ENCODE measurements at regions not wholly inside any gene's neighbourhood (a gene's known extent, or its start where the extent isn't known, plus 50 kb on each side); places are given as distances from the start of the nearest gene placed in this dataset.

DNA sequence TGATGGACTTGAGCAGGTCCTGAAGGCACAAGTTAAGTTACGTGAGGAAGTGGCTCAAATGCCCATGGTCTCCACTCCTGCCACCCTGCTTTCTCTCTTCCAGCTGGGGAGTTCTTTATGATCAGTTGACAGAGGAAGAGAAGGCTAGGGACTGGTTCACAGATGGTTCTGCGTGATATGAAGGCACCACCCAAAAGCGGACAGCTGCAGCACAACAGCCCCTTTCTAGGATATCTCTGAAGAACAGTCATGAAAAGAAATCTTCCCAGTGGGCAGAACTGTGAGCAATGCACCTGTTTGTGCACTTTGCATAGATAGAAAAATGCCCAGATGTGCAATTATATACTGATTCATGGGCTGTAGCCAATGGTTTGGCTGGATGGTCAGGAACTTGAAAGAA lies 162.4 kb upstream of the FSCB start:
- TF ChIP-seq, protein P1, sequence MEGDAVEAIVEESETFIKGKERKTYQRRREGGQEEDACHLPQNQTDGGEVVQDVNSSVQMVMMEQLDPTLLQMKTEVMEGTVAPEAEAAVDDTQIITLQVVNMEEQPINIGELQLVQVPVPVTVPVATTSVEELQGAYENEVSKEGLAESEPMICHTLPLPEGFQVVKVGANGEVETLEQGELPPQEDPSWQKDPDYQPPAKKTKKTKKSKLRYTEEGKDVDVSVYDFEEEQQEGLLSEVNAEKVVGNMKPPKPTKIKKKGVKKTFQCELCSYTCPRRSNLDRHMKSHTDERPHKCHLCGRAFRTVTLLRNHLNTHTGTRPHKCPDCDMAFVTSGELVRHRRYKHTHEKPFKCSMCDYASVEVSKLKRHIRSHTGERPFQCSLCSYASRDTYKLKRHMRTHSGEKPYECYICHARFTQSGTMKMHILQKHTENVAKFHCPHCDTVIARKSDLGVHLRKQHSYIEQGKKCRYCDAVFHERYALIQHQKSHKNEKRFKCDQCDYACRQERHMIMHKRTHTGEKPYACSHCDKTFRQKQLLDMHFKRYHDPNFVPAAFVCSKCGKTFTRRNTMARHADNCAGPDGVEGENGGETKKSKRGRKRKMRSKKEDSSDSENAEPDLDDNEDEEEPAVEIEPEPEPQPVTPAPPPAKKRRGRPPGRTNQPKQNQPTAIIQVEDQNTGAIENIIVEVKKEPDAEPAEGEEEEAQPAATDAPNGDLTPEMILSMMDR (IDR thresholded peaks at IDR 0.05; ENCODE audit: low read length) = no peak
- TF ChIP-seq EZH2 (optimal IDR thresholded peaks at IDR 0.05; ENCODE audit: low read depth, low read length) = no peak

All from MM.1S (cell line).